ENCODE measurements at regions not wholly inside any gene's neighbourhood (a gene's known extent, or its start where the extent isn't known, plus 50 kb on each side); places are given as distances from the start of the nearest gene placed in this dataset.

- TF ChIP-seq ZNF114 (tag by site-specific recombination; IDR thresholded peaks at IDR 0.05) (no peak), ZNF18 (tag by site-specific recombination; IDR thresholded peaks at IDR 0.05) (no peak)
These were observed 824.4 kb downstream of the EPHA4 start for GRCh38 chr2:220747736-220748135.
